CD4-positive, CD25-positive, alpha-beta regulatory T cell (primary cell): ENCODE measurements at regions not wholly inside any gene's neighbourhood (a gene's known extent, or its start where the extent isn't known, plus 50 kb on each side); places are given as distances from the start of the nearest gene placed in this dataset.

Source experiments
- ATAC-seq, 2 donors: fragments of 150-1000 bp; cut with Tn5 transposase; one replicate each; pipeline ENCODE4 v1.10.0; 2021; ENCODE audit warnings: low read depth in 2 of 2, moderate number of reproducible peaks in 2 of 2, moderate library complexity in 1 of 2
- DNase-seq, 3 donors: peaks; one replicate each; pipeline versions ENCODE4 v3.0.0 to v3.0.0-alpha.2; 2012 to 2022; ENCODE audit warnings: mixed read lengths in 1 of 3
- H3K27ac ChIP-seq: one replicate; pipeline ENCODE4 v1.7.0; 2013; ENCODE audit warnings: mild to moderate bottlenecking, low read length; ENCODE audit not compliant: insufficient read depth, poor library complexity, severe bottlenecking
- H3K27me3 ChIP-seq: one replicate; pipeline ENCODE4 v1.7.0; 2013; ENCODE audit warnings: low read length; ENCODE audit not compliant: control insufficient read depth, insufficient read depth
- H3K36me3 ChIP-seq: one replicate; pipeline ENCODE4 v1.7.0; 2013; ENCODE audit warnings: mild to moderate bottlenecking, low read length, moderate library complexity; ENCODE audit not compliant: control insufficient read depth, insufficient read depth
- H3K4me1 ChIP-seq: 2 replicates; pipeline ENCODE4 v1.7.0; 2013; ENCODE audit warnings: mild to moderate bottlenecking, low read length; ENCODE audit not compliant: insufficient read depth, control insufficient read depth, poor library complexity, severe bottlenecking
- H3K4me3 ChIP-seq: one replicate; pipeline ENCODE4 v1.7.0; 2013; ENCODE audit warnings: low read depth, mild to moderate bottlenecking, low read length, moderate library complexity
- H3K9me3 ChIP-seq, 2 experiments: 1 replicate in 1 of 2; 2 replicates in 1 of 2; pipeline ENCODE4 v1.7.0; 2013; ENCODE audit warnings: low read length in 2 of 2, mild to moderate bottlenecking in 1 of 2, moderate library complexity in 1 of 2; ENCODE audit not compliant: control insufficient read depth in 2 of 2
- H3K27ac Mint-ChIP-seq, 3 donors: one replicate each; pipeline ENCODE4 v1.8.0; 2020 to 2022; ENCODE audit warnings: mild to moderate bottlenecking in 3 of 3, mixed read lengths in 3 of 3, moderate library complexity in 2 of 3
- H3K27me3 Mint-ChIP-seq: one replicate; pipeline ENCODE4 v1.8.0; 2022; ENCODE audit warnings: mild to moderate bottlenecking, mixed read lengths
- H3K36me3 Mint-ChIP-seq: one replicate; pipeline ENCODE4 v1.8.0; 2020; ENCODE audit warnings: mixed read lengths
- H3K4me1 Mint-ChIP-seq, 4 donors: one replicate each; pipeline ENCODE4 v1.8.0; 2020 to 2022; ENCODE audit warnings: mixed read lengths in 4 of 4, mild to moderate bottlenecking in 1 of 4
- H3K4me3 Mint-ChIP-seq, 4 donors: one replicate each; pipeline ENCODE4 v1.8.0; 2020 to 2022; ENCODE audit warnings: mild to moderate bottlenecking in 4 of 4, mixed read lengths in 4 of 4, moderate library complexity in 3 of 4
- H3K9me3 Mint-ChIP-seq, 7 donors: one replicate each; pipeline ENCODE4 v1.8.0; 2020 to 2022; ENCODE audit warnings: mixed read lengths in 7 of 7, mild to moderate bottlenecking in 3 of 7, moderate library complexity in 2 of 7

DNA sequence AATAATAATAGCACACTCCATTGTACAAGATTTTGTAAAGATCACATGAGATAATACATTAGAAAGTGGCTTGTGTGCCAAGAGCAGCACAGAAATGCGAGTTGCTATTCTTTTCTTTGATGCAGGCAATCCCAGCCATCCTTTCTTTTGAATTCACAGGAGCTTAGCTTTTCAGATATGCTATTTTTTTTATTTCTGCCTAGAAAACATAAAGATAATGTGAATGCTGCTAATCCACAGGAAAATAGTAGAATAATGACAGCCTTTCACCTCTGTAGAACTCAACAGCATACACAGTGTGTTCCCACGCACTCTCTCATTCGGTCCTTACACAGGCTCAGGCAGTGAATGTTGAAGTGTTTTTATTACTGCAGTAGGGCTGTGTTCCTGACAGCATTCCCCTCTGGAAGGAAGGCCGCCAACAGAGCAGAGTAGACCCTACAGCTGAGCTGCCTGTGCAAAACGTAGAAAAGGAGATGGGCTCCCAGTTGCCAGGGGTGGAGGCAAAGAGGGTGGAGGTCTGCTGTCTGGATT is 138.8 kb upstream of the TAPT1 start:
- no peak overlapping the region for H3K4me3 ChIP-seq
- no peaks in the 10 kb centered on the region for H3K4me1 ChIP-seq
- Mint-ChIP-seq H3K4me1 (no peaks in the 10 kb centered on the region), H3K9me3 (peaks cover 0 to 4% (median 0%) of the 10 kb centered on the region in 7 donors), H3K27ac (no peak overlapping the region), H3K4me3 (no peak overlapping the region), H3K36me3 (no peaks in the 10 kb centered on the region), H3K27me3 (no peaks in the 10 kb centered on the region)
- H3K27ac ChIP-seq = no peak overlapping the region
- H3K27me3 ChIP-seq = no peaks in the 10 kb centered on the region
- DNase-seq (no peak), ATAC-seq (no peak)
- H3K36me3 ChIP-seq = no peaks in the 10 kb centered on the region
- no peaks in the 10 kb centered on the region for H3K9me3 ChIP-seq

DNA sequence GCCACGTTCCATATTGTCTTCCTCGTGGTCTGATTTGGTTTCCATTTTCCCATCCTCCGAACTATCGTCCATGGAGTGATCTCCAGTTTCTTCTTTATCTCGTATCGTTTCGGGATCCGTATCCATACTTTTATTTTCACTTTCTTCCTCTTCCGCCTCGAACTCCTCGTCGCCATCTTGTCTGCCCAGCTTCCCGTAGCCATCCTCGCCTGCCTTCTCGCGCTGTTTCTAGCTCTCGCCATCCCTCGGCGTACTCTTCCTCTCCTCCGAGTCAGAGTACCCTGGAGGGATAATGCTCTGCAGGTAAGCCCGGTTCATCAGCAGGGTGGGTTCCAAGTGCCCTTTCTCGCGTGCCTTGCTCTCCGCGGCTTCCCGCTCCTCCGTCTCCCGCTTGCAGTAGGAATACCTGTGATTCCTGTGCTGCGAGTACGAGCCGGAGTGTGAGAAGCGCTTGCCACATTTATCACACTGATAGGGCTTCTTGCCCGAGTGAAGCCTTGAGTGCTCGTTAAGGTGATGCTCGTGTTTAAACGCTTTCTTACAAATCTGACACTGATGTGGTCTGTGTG is 134.5 kb upstream of the TAPT1 start:
- Mint-ChIP-seq H3K27ac (peak overlapping the region in 1 of 3 donors; percentile 7), H3K4me3 (no peak overlapping the region)

DNA sequence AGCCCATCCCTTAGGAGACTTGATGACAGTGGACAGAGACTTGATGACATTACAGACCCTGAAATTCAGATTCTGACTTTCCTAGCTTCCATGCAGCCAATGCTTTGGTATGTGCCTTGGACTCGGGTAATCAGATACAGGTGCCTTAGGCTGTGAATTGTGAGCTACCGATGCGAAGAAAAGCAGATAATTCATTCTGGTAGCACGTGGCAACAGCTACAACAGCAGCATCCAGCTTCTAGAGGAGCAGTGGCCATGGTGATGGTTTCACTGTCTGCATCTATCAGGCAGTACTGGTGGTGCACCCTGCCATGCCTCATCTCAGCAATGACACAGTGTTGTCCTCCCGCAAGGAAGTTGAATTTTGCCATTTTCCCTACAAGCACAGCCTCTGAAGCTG is 126.9 kb upstream of the TAPT1 start:
- Histone ChIP-seq H3K4me3 (no peak overlapping the region), H3K4me1 (no peaks in the 10 kb centered on the region), H3K9me3 (no peaks in the 10 kb centered on the region), H3K27me3 (no peaks in the 10 kb centered on the region), H3K36me3 (no peaks in the 10 kb centered on the region), H3K27ac (no peak overlapping the region)
- H3K27me3 Mint-ChIP-seq = no peaks in the 10 kb centered on the region
- H3K27ac Mint-ChIP-seq = no peak overlapping the region
- peaks cover 0 to 4% (median 0%) of the 10 kb centered on the region in 7 donors for H3K9me3 Mint-ChIP-seq
- DNase-seq (no peak), ATAC-seq (no peak)
- no peaks in the 10 kb centered on the region for H3K36me3 Mint-ChIP-seq
- H3K4me3 Mint-ChIP-seq = no peak overlapping the region
- H3K4me1 Mint-ChIP-seq = no peaks in the 10 kb centered on the region

More for the DNA sequence above, 134.5 kb upstream of the TAPT1 start:
- H3K36me3 ChIP-seq = no peaks in the 10 kb centered on the region
- no peaks in the 10 kb centered on the region for H3K4me1 ChIP-seq
- H3K9me3 Mint-ChIP-seq = peaks cover 0 to 4% (median 1%) of the 10 kb centered on the region in 7 donors
- H3K4me3 ChIP-seq = no peak overlapping the region
- no peaks in the 10 kb centered on the region for H3K4me1 Mint-ChIP-seq
- no peak overlapping the region for H3K27ac ChIP-seq
- no peak for DNase-seq
- H3K27me3 ChIP-seq = no peaks in the 10 kb centered on the region
- H3K27me3 Mint-ChIP-seq = no peaks in the 10 kb centered on the region
- ATAC-seq = no peak
- H3K36me3 Mint-ChIP-seq = no peaks in the 10 kb centered on the region
- no peaks in the 10 kb centered on the region for H3K9me3 ChIP-seq

DNA sequence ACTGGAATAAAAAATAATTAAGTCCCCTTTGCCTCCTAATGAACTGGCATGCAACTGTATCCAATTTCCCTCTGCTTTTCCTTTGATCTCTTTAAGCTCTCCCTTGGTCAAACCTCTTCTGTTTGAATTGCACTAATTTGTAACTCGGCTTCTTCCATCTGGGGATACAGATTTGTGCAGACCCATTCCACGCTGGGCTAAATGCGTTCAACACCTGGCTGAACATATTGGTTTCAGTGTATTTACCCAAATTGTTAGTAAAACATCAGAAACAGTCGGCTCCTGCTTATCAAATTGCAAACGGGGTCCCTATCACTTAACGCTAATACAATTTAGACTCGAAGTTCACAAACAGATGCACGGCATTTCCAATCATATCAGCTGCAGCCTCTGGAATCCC is 124.9 kb upstream of the TAPT1 start:
- H3K4me1 Mint-ChIP-seq = no peaks in the 10 kb centered on the region
- no peak for ATAC-seq
- H3K27me3 Mint-ChIP-seq = no peaks in the 10 kb centered on the region
- Histone ChIP-seq H3K9me3 (no peaks in the 10 kb centered on the region), H3K36me3 (no peaks in the 10 kb centered on the region), H3K27me3 (no peaks in the 10 kb centered on the region), H3K27ac (no peak overlapping the region), H3K4me1 (no peaks in the 10 kb centered on the region), H3K4me3 (no peak overlapping the region)
- H3K27ac Mint-ChIP-seq = no peak overlapping the region
- H3K9me3 Mint-ChIP-seq = peaks cover 0 to 3% (median 0%) of the 10 kb centered on the region in 7 donors
- no peak overlapping the region for H3K4me3 Mint-ChIP-seq
- no peaks in the 10 kb centered on the region for H3K36me3 Mint-ChIP-seq
- DNase-seq = no peak

DNA sequence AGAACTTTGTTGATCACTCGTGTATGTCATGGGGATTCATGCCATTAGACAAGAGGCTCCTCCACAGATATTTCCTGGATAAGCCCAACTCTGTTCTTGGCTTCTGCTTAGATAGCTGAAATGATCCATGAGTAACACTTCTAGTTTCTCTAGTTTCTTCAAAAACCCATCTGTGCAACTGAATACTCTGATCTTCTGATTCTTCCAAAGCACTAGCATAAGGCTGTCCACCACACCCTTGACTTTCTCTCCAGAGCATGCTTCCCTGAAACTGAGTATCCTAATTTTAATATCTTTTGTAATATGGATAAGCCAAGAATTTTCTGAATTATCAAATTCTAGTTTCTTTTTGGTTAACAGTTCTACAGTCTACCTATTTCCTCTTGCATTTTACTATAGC is 118.6 kb upstream of the TAPT1 start:
- peaks cover 0 to 4% (median 0%) of the 10 kb centered on the region in 7 donors for H3K9me3 Mint-ChIP-seq
- Histone ChIP-seq H3K27me3 (no peaks in the 10 kb centered on the region), H3K4me3 (no peak overlapping the region), H3K27ac (no peak overlapping the region), H3K4me1 (no peaks in the 10 kb centered on the region), H3K9me3 (no peaks in the 10 kb centered on the region), H3K36me3 (no peaks in the 10 kb centered on the region)
- H3K4me1 Mint-ChIP-seq = no peaks in the 10 kb centered on the region
- H3K27me3 Mint-ChIP-seq = no peaks in the 10 kb centered on the region
- ATAC-seq = no peak
- H3K36me3 Mint-ChIP-seq = no peaks in the 10 kb centered on the region
- no peak overlapping the region for H3K27ac Mint-ChIP-seq
- no peak overlapping the region for H3K4me3 Mint-ChIP-seq
- no peak for DNase-seq

DNA sequence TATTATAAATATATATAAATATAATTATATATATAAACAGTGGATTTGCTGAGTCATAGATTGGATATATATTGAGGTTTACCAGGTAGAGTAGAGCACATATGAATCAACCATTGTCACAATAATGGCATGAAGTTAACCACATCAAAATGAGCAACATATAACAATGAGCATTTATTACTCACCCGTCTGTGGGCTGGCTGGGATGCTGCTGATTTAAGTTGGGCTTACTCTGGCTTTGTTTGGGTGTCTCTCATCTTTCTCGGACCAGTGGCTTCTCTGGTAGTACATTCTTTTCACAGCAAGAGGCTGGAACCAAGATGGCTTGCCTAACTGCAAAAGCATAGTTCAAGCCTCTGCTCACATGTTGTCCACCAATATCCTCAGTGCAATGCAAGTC is 111.7 kb upstream of the TAPT1 start:
- Histone ChIP-seq H3K9me3 (no peaks in the 10 kb centered on the region), H3K4me1 (no peaks in the 10 kb centered on the region), H3K36me3 (no peaks in the 10 kb centered on the region), H3K4me3 (no peak overlapping the region), H3K27ac (no peak overlapping the region), H3K27me3 (no peaks in the 10 kb centered on the region)
- no peak overlapping the region for H3K4me3 Mint-ChIP-seq
- DNase-seq (no peak), ATAC-seq (no peak)
- no peaks in the 10 kb centered on the region for H3K36me3 Mint-ChIP-seq
- H3K27me3 Mint-ChIP-seq = no peaks in the 10 kb centered on the region
- no peaks in the 10 kb centered on the region for H3K4me1 Mint-ChIP-seq
- H3K9me3 Mint-ChIP-seq = no peaks in the 10 kb centered on the region
- no peak overlapping the region for H3K27ac Mint-ChIP-seq

DNA sequence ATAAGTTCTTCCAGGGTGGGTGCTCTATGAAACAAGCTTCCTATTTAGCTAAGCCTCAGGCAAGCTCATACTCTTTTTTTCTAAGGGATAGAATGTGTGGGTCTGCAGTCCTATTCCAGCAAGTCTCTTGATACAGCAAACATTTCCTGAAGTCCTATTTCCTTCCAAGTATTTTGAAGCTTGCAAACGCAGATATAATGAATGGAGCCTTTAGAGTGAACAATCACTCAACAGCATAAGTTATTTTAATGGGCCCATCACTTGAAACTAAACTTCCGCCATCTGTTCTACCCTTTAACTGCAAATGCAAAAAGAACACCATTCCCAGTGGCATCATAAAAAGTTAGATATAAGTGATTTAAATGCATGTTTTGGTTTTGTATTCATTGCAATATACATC is 108.3 kb upstream of the TAPT1 start:
- Mint-ChIP-seq H3K27ac (no peak overlapping the region), H3K36me3 (no peaks in the 10 kb centered on the region), H3K9me3 (peaks cover 0 to 2% (median 0%) of the 10 kb centered on the region in 7 donors), H3K4me3 (no peak overlapping the region), H3K27me3 (no peaks in the 10 kb centered on the region), H3K4me1 (no peaks in the 10 kb centered on the region)
- DNase-seq = no peak
- Histone ChIP-seq H3K9me3 (no peaks in the 10 kb centered on the region), H3K27me3 (no peaks in the 10 kb centered on the region), H3K4me1 (no peaks in the 10 kb centered on the region), H3K27ac (no peak overlapping the region), H3K4me3 (no peak overlapping the region), H3K36me3 (no peaks in the 10 kb centered on the region)
- ATAC-seq = no peak

DNA sequence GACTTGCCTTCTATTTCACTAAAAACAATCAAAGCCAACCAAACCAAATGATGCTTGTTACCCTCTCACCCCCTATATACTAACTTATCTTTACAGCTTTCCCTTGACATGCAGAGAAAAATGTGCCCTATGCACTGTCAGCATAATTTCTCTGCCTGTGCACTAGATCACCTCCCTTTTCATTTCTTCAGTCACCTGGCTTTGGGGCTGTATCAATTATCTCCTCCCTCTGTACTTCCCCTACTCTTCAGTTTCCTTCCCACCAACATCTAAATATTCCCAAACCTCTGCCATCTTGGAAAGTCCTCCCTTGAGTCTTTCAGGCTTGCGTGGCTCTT is 103.5 kb upstream of the TAPT1 start:
- Mint-ChIP-seq H3K27me3 (no peaks in the 10 kb centered on the region), H3K4me1 (no peaks in the 10 kb centered on the region), H3K36me3 (no peaks in the 10 kb centered on the region), H3K27ac (peak overlapping the region in 1 of 3 donors; percentile 45), H3K9me3 (peaks cover 0 to 4% (median 0%) of the 10 kb centered on the region in 7 donors), H3K4me3 (no peak overlapping the region)
- H3K27ac ChIP-seq = no peak overlapping the region
- no peaks in the 10 kb centered on the region for H3K4me1 ChIP-seq
- no peaks in the 10 kb centered on the region for H3K27me3 ChIP-seq
- no peak overlapping the region for H3K4me3 ChIP-seq
- no peak for ATAC-seq
- no peaks in the 10 kb centered on the region for H3K9me3 ChIP-seq
- no peak for DNase-seq
- H3K36me3 ChIP-seq = no peaks in the 10 kb centered on the region
